NCI-H1105 treated with DMSO at 0.1 percent for 48 hours (cell line): ENCODE measurements at regions not wholly inside any gene's neighbourhood (a gene's known extent, or its start where the extent isn't known, plus 50 kb on each side); places are given as distances from the start of the nearest gene placed in this dataset.
"Not testable (repeated sequence)": the region's sequence is repeated elsewhere in the genome, so short reads cannot be mapped to it uniquely, and the experiment has no call there.

Source experiments
- DNase-seq: peaks from one replicate; lab custom pipeline; 2025; lab: John Stamatoyannopoulos, UW

DNA sequence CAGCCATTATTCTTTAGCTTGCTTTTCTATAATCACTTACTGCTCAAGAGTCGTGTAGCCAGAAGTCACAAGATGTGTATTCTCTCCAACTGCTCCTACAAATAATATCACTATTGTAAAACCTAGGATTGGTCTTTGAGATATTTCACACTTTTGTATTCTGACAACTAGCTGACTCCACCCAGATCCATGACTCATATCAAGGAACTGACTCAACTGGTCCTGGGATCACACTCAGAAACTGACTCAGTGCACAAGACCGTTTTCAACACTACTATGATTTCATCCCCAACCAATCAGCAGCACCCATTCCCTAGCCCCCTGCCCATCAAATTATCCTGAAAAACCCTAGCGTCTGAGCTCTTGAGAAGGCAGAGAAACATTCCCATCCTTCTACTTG is 56.5 kb upstream of the ORC5 start:
- DNase-seq, result no peak

DNA sequence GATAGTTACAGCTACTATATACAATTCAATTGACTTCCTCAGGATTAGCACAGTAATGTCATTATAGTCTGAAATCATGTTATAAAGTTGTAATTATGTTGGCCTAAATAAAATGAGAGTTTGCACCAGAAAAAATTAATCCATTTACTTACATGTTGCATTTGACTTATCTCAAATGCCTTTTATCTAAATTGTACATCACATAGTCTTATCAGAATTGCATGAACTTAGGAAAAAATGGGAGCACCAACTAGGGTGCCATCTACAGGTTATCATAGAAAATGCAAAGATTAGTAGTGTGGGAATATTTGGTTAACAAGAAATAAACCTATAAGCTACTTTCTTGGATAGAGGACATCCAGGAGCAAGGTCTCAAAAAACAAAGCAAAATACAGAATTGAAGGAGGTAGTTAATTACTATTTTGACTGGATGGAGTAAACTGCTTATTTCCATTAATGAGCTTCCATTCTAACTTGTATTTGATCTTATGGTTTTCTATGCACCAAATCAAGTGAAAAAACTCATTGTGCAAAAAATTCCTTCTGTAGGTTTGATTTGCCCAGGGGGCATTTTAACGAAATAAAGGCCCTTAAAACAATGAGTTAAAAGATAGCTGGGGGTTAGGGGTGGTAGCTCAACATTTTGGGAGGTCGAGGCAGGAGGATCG is 60.0 kb upstream of the ORC5 start:
- DNase-seq, result peak; percentile 12

DNA sequence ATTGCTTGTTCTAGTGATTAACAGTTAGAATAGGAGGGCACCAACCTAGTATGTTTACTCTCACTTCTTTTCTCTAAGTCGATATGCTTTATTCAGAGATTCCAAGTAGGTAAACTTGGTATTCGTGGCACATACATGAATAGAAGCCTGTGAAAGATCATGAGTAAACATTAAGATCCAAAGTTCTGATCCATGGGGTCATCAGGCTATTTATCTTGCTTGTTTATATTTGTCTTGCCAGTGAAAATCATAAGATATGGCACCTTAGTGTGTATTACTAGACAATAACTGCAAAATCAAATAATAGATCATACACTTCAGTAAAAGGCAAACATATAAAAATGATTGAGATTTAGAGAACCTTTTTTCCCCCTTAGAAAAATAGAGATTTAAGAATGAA is 56.5 kb upstream of the LHFPL3 start:
- no peak for DNase-seq

DNA sequence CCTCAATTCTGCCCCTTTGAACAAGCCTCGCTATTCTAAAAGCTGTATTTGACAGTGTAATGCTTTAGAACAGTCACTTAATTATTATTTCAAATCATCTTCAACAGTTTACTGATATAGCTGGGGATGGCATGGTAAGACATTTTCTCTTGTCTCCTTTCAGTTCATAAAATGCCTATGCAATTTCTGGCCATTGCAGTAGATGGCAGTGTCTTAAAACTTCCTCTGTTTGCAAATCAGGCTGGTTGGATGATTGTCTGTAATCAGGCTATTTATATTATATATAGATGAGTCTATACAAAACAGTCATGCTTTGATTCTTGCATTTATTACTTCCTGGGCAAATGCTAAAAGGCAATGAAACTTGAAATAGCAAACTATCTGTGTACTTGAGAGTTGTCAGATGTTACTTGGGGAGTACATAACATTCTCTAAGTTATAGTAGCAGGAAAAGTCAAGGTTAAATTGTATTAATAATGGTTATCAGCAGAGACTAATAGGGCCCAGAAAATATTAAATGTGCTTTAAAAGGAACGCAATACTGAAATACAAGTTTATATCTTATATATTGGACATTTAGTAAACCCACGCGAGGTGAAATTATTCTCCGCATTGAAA is 55.5 kb upstream of the LHFPL3 start:
- DNase-seq, result peak; percentile 52

DNA sequence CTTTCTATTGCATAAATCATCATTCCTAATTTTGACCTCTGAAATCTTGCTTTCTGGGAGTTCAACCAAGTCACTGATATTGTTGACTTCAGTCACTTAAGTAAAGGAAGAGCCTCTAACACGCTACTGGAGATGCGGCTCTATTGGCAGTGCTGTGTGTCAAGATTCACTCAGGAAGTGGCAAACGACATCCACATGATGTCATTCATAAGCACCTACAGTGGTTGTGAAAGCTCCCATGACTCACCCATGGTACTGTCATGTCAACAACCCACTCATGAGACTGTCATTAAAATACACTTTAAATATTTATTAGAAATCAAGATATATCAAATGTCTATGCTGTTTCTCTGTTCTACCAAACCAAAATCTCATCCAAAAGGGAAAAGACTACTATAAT is 52.5 kb upstream of the LHFPL3 start:
- DNase-seq, result no peak

DNA sequence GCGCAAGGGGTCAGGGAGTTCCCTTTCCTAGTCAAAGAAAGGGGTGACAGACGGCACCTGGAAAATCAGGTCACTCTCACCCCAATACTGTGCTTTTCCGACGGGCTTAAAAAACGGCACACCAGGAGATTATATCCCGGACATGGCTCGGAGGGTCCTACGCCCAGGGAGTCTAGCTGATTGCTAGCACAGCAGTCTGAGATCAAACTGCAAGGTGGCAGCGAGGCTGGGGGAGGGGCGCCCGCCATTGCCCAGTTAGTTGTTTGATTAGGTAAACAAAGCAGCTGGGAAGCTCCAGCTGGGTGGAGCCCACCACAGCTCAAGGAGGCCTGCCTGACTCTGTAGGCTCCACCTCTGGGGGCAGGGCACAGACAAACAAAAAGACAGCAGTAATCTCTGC is 51.7 kb upstream of the LHFPL3 start:
- DNase-seq, result not testable (repeated sequence)
